ENCODE measurements at regions not wholly inside any gene's neighbourhood (a gene's known extent, or its start where the extent isn't known, plus 50 kb on each side); places are given as distances from the start of the nearest gene placed in this dataset.

- TF ChIP-seq CTCF (conservative IDR thresholded peaks at IDR 0.05), result no peak
- no peak overlapping the region for H4K8ac ChIP-seq (replicated peaks; ENCODE audit: insufficient read length, low read depth, low read length)
- no peak overlapping the region for H3T11ph ChIP-seq (ENCODE audit: low read length)
- no peak overlapping the region for H3K14ac ChIP-seq (ENCODE audit: insufficient read depth, low read length)
- no peak overlapping the region for H4K91ac ChIP-seq (ENCODE audit: insufficient read length, low read depth, low read length)
- no peak overlapping the region for H2AK5ac ChIP-seq (ENCODE audit: insufficient read length, low read length)
- no peak overlapping the region for H2BK5ac ChIP-seq (ENCODE audit: insufficient read length, low read length)
- no peak overlapping the region for H3K9ac ChIP-seq (ENCODE audit: extremely low read depth, insufficient read length, low read length)
- no peak overlapping the region for H3K56ac ChIP-seq (ENCODE audit: insufficient read length, low read depth, low read length)
- no peak for DNase-seq
- no peaks in the 10 kb centered on the region for H4K20me1 ChIP-seq (ENCODE audit: control insufficient read depth, insufficient read depth, insufficient read length)
- no peak overlapping the region for H2AFZ ChIP-seq (ENCODE audit: low read length)
- Mint-ChIP-seq H3K4me1 (peaks cover 25 to 26% of the 10 kb centered on the region in 2 experiments), H3K27me3 (ENCODE audit: low read depth) (no peaks in the 10 kb centered on the region), H3K4me3 (no peak overlapping the region), H3K36me3 (ENCODE audit: insufficient read depth in 1 of 3, low read depth in 3 of 3) (peaks cover 0 to 5% (median 4%) of the 10 kb centered on the region in 3 experiments; a peak in 1 of 7 replicates), H3K27ac (no peak overlapping the region), H3K9me3 (peaks cover 3 to 4% of the 10 kb centered on the region in 2 experiments; a peak in 1 of 5 replicates)
- H3K79me1 ChIP-seq (ENCODE audit: insufficient read depth, low read depth, low read length, poor library complexity, severe bottlenecking), result no peaks in the 10 kb centered on the region
- H3K23me2 ChIP-seq (ENCODE audit: insufficient read length, low read depth, low read length, poor library complexity, severe bottlenecking), result no peaks in the 10 kb centered on the region
- no peak overlapping the region for H3K27ac ChIP-seq (ENCODE audit: insufficient read length, low read depth, low read length)
- no peaks in the 10 kb centered on the region for H3K27me3 ChIP-seq (ENCODE audit: insufficient read depth, low read length)
- H2BK12ac ChIP-seq (ENCODE audit: insufficient read length, low read depth, low read length), result no peak overlapping the region
- no peak overlapping the region for H2BK20ac ChIP-seq (ENCODE audit: low read depth, low read length, poor library complexity, severe bottlenecking)
- no peak overlapping the region for H3K23ac ChIP-seq (ENCODE audit: insufficient read length, low read depth, low read length)
- no peak overlapping the region for H2BK15ac ChIP-seq (ENCODE audit: low read depth, low read length)
- no peak overlapping the region for H3K4ac ChIP-seq (ENCODE audit: low read depth, low read length)
- no peak overlapping the region for H2BK120ac ChIP-seq (ENCODE audit: low read depth, low read length, poor library complexity, severe bottlenecking)
- no peak overlapping the region for H3K18ac ChIP-seq (ENCODE audit: insufficient read length, low read depth, low read length)
- no peaks in the 10 kb centered on the region for H3K79me2 ChIP-seq (ENCODE audit: insufficient read depth, low read length)
- H4K5ac ChIP-seq (ENCODE audit: insufficient read length, low read depth, low read length), result no peak overlapping the region
- H3K4me1 ChIP-seq (ENCODE audit: insufficient read depth, low read length), result no peaks in the 10 kb centered on the region; the same call in 1 of the 2 replicates
- no peak overlapping the region for H3K4me2 ChIP-seq (ENCODE audit: insufficient read depth, insufficient read length, low read length)
- no peaks in the 10 kb centered on the region for H3K9me3 ChIP-seq (ENCODE audit: control insufficient read depth, low read depth, low read length)
Measured at GRCh38 chr13:50682002-50682401, 161.5 kb downstream of the DLEU7 start.

Data from H9 (cell line).